Panc1 (cell line): ENCODE measurements at regions not wholly inside any gene's neighbourhood (a gene's known extent, or its start where the extent isn't known, plus 50 kb on each side); places are given as distances from the start of the nearest gene placed in this dataset.

Experiments
- ATAC-seq: fragments of 200-7000 bp; cut with Tn5 transposase; 2 replicates; pipeline ENCODE4 v1.9.1; 2020; ENCODE audit warnings: mild to moderate bottlenecking, moderate library complexity
- BruUV-seq: library from RNA; stranded (reverse); fragments of 400-500 nt; replicated peaks from 2 replicates; lab custom pipeline; 2021; lab: Mats Ljungman, UMichigan
- CTCF ChIA-PET: fragments of 300-600 bp; sonication (Branson Sonifier 250); formaldehyde crosslinking; loops from one replicate; lab custom pipeline; 2022; ENCODE audit warnings: antibody characterized with exemption; lab: Charles Lee
- POLR2A ChIA-PET: fragments of 300-600 bp; sonication (Branson Sonifier 250); formaldehyde crosslinking; loops from one replicate; lab custom pipeline; 2022; ENCODE audit warnings: antibody characterized with exemption; lab: Charles Lee
- DNase-seq: peaks from one replicate; pipeline ENCODE4 v3.0.0-alpha.2; 2010; ENCODE audit warnings: low read depth, low spot score
- H3K27ac ChIP-seq: 2 replicates; pipeline ENCODE4 v1.5.1; 2011; ENCODE audit warnings: mild to moderate bottlenecking, low read length, inconsistent platforms
- H3K27me3 ChIP-seq: fragments of 200-500 bp; sonication (Bioruptor generic); 2 replicates; pipeline ENCODE4 v1.6.0; 2014; ENCODE audit warnings: low read length, inconsistent platforms; ENCODE audit not compliant: control insufficient read depth, insufficient read depth
- H3K36me3 ChIP-seq: fragments of 200-500 bp; sonication (Bioruptor generic); 2 replicates; pipeline ENCODE4 v1.5.1; 2014; ENCODE audit warnings: inconsistent platforms, mild to moderate bottlenecking, low read length, moderate library complexity; ENCODE audit not compliant: control insufficient read depth, insufficient read depth
- H3K4me1 ChIP-seq: 2 replicates; pipeline ENCODE4 v1.5.1; 2011; ENCODE audit warnings: inconsistent platforms, mild to moderate bottlenecking, low read length, moderate library complexity; ENCODE audit not compliant: control insufficient read depth, insufficient read depth
- H3K4me3 ChIP-seq, 2 experiments: 2 replicates each; pipeline ENCODE4 v1.5.1; 2011 to 2012; ENCODE audit warnings: low read depth in 2 of 2, low read length in 2 of 2, mild to moderate bottlenecking in 2 of 2, inconsistent platforms in 1 of 2, moderate library complexity in 1 of 2
- H3K9me3 ChIP-seq: fragments of 200-500 bp; sonication (Bioruptor generic); 2 replicates; pipeline ENCODE4 v1.5.1; 2014; ENCODE audit warnings: low read depth, mild to moderate bottlenecking, inconsistent platforms, low read length, moderate library complexity; ENCODE audit not compliant: control insufficient read depth, insufficient read depth
- POLR2AphosphoS5 ChIP-seq: IDR thresholded peaks from 2 replicates; pipeline ENCODE4 v1.6.1; 2012; ENCODE audit warnings: mild to moderate bottlenecking, low read depth, low read length, moderate library complexity
- SIN3A ChIP-seq: IDR thresholded peaks from 2 replicates; pipeline ENCODE4 v1.6.1; 2012; ENCODE audit warnings: low read depth, mild to moderate bottlenecking, low read length, moderate library complexity, borderline replicate concordance; ENCODE audit not compliant: insufficient read depth
- TCF7L2 ChIP-seq: IDR thresholded peaks from 2 replicates; pipeline ENCODE4 v1.6.1; 2011; ENCODE audit warnings: mild to moderate bottlenecking, low read depth, low read length, inconsistent platforms
- in situ Hi-C: cut with HindIII; loops from 2 replicates; pipeline ENCODE4 v1.10.0; 2016; ENCODE audit warnings: low sequenced_read_pairs, low pct_unique_long_range_greater_than_20kb
- intact Hi-C: fragments of 100-400 bp; cut with micrococcal nuclease; formaldehyde crosslinking; loops from one replicate; pipeline ENCODE4 v1.10.0; 2022; ENCODE audit not compliant: unreplicated experiment
- TF ChIP-seq, protein P1 (sequence below): fragments of 450-650 bp; IDR thresholded peaks from 2 replicates; pipeline ENCODE4 v1.5.1; 2017; ENCODE audit warnings: mild to moderate bottlenecking
- TF ChIP-seq, protein P2 (sequence below), 2 experiments: IDR thresholded peaks; 2 replicates each; pipeline ENCODE4 v1.6.1; 2011 to 2012; ENCODE audit warnings: low read depth in 2 of 2, control low read depth in 1 of 2, low read length in 1 of 2, mild to moderate bottlenecking in 1 of 2, moderate library complexity in 1 of 2; ENCODE audit not compliant: insufficient read depth in 1 of 2

DNA sequence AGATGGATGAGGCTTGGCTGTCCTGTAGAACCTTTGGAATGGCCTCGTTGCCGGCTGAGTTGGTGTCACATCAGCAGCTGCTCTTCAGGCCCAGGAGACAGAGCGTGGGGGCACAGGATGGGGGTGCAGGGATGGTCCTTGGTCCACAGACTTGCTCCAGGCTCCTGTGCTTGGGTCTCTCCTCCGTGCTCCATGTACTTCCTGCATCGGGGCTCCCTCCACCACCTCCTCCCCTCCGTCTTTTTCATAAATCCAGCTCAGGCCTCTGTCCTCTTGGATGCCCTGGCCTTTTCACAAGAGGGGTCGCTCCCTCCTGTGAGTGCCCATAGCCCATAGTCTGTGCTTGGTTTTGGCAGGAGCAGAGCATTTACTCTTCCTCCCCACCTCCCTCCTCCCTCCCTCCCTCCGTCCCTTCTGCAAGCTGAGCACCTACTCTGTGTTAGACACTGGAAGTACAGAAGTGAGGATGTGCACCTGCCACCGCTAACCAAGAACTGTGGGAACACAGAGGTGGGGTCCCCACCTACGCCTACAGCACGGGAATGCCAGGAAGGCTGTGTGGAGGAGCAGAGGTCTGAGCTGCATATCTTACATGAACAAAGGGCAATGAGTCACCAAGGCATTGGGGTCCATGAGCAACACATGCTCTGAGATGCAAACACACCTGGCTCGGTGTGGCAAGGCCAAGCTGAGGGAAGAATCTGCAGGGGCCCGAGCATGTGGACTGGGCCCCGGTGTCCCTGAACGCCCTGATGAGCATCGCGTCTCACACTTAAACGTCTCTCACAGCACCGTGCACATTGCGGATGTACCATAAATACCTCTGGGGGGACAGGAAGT, 458.7 kb upstream of the HS6ST1 start:
- no TSS peak for BruUV-seq
- Histone ChIP-seq H3K4me3 (no peak overlapping the region), H3K4me1 (no peaks in the 10 kb centered on the region), H3K36me3 (no peaks in the 10 kb centered on the region), H3K27ac (no peak overlapping the region), H3K27me3 (peaks cover 5% of the 10 kb centered on the region), H3K9me3 (no peaks in the 10 kb centered on the region)
- ATAC-seq (no peak), DNase-seq (no peak)
- ChIA-PET CTCF (no interaction called here), POLR2A (no interaction called here)
- in situ Hi-C loops (no loop called here), intact Hi-C loops (no loop called here)
- TF ChIP-seq TCF7L2 (no peak), SIN3A (no peak), POLR2AphosphoS5 (no peak)
- TF ChIP-seq, protein P1, sequence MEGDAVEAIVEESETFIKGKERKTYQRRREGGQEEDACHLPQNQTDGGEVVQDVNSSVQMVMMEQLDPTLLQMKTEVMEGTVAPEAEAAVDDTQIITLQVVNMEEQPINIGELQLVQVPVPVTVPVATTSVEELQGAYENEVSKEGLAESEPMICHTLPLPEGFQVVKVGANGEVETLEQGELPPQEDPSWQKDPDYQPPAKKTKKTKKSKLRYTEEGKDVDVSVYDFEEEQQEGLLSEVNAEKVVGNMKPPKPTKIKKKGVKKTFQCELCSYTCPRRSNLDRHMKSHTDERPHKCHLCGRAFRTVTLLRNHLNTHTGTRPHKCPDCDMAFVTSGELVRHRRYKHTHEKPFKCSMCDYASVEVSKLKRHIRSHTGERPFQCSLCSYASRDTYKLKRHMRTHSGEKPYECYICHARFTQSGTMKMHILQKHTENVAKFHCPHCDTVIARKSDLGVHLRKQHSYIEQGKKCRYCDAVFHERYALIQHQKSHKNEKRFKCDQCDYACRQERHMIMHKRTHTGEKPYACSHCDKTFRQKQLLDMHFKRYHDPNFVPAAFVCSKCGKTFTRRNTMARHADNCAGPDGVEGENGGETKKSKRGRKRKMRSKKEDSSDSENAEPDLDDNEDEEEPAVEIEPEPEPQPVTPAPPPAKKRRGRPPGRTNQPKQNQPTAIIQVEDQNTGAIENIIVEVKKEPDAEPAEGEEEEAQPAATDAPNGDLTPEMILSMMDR, result no peak
- TF ChIP-seq, protein P2, sequence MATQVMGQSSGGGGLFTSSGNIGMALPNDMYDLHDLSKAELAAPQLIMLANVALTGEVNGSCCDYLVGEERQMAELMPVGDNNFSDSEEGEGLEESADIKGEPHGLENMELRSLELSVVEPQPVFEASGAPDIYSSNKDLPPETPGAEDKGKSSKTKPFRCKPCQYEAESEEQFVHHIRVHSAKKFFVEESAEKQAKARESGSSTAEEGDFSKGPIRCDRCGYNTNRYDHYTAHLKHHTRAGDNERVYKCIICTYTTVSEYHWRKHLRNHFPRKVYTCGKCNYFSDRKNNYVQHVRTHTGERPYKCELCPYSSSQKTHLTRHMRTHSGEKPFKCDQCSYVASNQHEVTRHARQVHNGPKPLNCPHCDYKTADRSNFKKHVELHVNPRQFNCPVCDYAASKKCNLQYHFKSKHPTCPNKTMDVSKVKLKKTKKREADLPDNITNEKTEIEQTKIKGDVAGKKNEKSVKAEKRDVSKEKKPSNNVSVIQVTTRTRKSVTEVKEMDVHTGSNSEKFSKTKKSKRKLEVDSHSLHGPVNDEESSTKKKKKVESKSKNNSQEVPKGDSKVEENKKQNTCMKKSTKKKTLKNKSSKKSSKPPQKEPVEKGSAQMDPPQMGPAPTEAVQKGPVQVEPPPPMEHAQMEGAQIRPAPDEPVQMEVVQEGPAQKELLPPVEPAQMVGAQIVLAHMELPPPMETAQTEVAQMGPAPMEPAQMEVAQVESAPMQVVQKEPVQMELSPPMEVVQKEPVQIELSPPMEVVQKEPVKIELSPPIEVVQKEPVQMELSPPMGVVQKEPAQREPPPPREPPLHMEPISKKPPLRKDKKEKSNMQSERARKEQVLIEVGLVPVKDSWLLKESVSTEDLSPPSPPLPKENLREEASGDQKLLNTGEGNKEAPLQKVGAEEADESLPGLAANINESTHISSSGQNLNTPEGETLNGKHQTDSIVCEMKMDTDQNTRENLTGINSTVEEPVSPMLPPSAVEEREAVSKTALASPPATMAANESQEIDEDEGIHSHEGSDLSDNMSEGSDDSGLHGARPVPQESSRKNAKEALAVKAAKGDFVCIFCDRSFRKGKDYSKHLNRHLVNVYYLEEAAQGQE (IDR thresholded peaks at IDR 0.05; ENCODE audit: insufficient read depth in 1 of 2, low read depth in 2 of 2, low read length in 1 of 2), result no peak

DNA sequence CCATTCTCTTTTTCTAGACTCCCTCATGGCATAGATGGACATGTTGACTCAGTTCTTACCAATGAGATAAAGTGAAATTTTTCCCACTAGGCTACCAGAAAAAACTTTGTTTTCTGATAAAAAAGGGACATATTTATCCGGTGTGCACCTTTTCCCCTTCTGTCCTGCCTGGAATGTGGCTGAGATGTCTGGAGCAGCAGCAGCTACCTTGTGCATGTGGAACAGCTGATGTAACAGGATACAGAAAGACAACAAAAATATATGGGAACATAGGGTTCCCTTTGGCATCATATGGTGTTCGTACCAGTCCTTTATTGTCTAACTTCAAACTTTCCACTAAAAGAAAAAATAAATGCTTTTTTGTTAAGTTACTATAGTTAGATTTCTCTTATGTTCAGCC, 460.2 kb upstream of the HS6ST1 start:
- TF ChIP-seq, protein P1, result no peak
- TF ChIP-seq SIN3A (no peak), POLR2AphosphoS5 (no peak), TCF7L2 (no peak)
- TF ChIP-seq, protein P2 (IDR thresholded peaks at IDR 0.05; ENCODE audit: insufficient read depth in 1 of 2, low read depth in 2 of 2, low read length in 1 of 2), result no peak
- DNase-seq, result no peak
- H3K27me3 ChIP-seq, result peaks cover 8% of the 10 kb centered on the region
- intact Hi-C loops, result no loop called here
- H3K4me1 ChIP-seq, result no peaks in the 10 kb centered on the region
- POLR2A ChIA-PET, result no interaction called here
- no peaks in the 10 kb centered on the region for H3K36me3 ChIP-seq
- H3K4me3 ChIP-seq, result no peak overlapping the region
- CTCF ChIA-PET, result no interaction called here
- no peak for ATAC-seq
- no TSS peak for BruUV-seq
- H3K9me3 ChIP-seq, result no peaks in the 10 kb centered on the region
- no peak overlapping the region for H3K27ac ChIP-seq
- in situ Hi-C loops, result no loop called here
